ENCODE measurements at regions not wholly inside any gene's neighbourhood (a gene's known extent, or its start where the extent isn't known, plus 50 kb on each side); places are given as distances from the start of the nearest gene placed in this dataset.
"Not testable (repeated sequence)": the region's sequence is repeated elsewhere in the genome, so short reads cannot be mapped to it uniquely, and the experiment has no call there.

- DNase-seq: no peak
Observed at GRCh38 chr15:39414201-39414600, 166.7 kb upstream of the THBS1 start.

- no peak for DNase-seq
Observed at GRCh38 chr15:39415634-39416033, 165.2 kb upstream of the THBS1 start.

DNA sequence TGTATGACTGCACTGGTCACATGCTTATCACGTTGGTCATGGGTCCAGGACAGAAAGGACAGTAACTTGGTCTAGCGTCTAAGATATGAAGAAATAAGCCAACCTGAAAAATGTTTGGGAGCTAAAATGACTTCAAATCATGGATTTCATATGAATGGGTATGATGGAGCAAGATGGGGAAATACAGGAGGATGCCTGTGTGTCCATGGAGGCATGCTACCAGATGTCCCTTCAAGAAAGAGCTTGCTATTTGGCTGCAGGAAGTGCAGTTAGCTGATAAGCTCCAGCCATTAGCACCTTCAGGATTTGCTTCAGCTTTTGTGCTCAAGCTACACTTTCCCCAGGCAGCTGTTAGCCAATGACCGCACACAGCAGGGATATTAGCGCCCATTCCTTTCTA is 164.6 kb upstream of the THBS1 start:
- no peak for DNase-seq

DNA sequence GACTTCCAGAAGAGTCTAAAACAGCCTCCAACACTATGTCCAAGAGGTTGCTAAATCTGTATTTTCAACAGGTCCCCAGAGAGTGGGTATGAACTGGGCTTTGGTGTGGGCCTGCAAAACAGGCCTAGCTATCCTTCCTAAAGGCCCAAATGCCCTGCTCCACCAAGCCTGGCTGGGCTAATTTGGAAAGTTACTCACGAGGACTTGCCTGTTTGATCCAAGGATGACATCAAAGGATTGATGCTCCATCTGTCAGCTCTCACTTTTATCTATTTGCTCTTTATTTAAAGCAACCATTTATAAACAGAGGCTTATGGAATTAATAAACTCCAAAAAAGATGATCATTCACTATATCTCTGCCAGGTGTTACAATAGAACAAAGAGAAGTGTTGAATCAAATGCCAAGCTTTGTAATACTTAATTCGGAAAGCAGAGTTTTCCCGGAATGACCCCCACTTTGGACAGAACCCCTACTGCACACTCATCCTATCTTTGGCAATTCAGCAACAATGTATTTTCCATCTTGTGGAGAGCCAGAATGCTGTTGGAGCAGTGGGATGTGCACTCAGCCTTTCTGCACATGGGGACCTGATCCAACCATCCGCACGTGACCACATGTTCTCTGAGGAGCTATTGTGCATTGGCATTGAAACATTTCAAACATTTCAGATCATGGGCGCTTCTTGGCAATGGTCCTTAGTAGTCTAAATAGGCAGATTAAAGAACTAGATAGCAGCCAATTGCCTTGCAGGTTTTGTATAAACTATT is 163.3 kb upstream of the THBS1 start:
- no peak for DNase-seq

DNA sequence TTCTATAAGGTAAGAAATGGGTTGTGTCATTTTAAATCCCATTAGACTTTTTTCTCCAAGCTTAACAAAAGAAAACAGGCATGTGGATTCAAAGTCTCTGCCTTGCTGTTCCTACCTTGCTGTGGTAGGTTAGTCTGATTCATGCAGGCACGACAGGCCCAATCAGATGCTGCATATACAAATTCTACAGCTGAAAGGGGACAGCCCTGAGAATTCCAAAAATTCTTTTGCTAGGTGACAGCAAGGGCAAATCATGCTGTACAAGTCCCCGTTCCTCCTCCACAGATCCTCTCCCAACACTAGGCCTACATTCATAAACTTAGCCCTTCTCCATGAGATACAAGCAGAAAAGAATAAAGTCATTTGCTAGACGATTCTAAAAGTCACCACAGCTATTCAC is 161.2 kb upstream of the THBS1 start:
- no peak for DNase-seq

DNA sequence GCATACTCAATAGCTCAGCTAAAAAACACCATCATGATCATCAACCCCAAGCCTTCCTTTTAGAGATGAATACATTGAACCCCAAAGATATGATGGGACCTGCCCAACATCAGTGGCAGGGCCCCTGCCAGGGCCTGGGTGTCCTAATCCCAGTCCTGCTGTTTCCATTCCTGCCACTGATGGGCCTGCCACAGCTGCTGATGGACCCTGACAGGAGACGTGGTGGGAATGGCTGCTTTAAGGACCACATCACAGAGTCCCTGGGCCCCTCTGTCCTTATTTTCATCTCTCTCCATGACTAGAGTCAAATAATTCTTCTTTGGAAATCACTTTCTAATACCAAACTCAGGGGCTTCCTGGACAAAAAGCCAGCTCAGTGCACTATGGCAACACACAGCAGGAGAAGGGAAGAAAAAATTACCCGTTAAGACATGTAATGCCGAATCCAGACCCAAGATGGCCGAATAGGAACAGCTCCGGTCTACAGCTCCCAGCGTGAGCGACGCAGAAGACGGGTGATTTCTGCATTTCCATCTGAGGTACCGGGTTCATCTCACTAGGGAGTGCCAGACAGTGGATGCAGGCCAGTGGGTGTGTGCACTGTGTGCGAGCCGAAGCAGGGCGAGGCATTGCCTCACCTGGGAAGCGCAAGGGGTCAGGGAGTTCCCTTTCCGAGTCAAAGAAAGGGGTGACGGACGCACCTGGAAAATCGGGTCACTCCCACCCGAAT is 160.6 kb upstream of the THBS1 start:
- DNase-seq: peak; percentile 59

DNA sequence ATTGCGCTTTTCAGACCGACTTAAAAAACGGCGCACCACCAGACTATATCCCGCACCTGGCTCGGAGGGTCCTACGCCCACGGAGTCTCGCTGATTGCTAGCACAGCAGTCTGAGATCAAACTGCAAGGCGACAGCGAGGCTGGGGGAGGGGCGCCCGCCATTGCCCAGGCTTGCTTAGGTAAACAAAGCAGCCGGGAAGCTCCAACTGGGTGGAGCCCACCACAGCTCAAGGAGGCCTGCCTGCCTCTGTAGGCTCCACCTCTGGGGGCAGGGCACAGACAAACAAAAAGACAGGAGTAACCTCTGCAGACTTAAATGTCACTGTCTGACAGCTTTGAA is 160.1 kb upstream of the THBS1 start:
- not testable (repeated sequence) for DNase-seq

- DNase-seq: no peak
Observed at GRCh38 chr15:39426552-39427532, 154.0 kb upstream of the THBS1 start.

- no peak for DNase-seq
Observed at GRCh38 chr15:39427705-39428104, 153.2 kb upstream of the THBS1 start.

- DNase-seq: no peak
Observed at GRCh38 chr15:39429898-39430357, 151.0 kb upstream of the THBS1 start.

GRCh38 chr15:39430389-39430788 is 150.5 kb upstream of the THBS1 start:
- no peak for DNase-seq

DNA sequence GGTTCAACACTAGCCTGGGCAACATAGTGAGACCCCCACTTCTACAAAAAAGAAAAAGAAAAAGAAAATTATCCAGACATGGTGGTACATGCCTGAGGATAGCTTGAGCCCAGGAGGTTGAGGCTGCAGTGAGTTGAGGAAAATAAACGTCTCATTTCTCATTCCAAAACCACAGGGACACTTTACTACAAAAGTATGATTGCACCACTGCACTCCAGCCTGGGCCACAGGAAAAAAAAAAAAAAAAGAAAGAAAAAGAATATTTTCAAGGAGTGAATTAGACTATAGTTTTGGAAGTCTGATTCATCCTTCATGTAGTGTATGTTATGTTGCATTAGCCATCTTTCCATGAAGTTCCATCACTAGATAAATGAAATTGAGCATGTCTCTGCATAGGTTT is 149.5 kb upstream of the THBS1 start:
- no peak for DNase-seq

- DNase-seq: no peak
Observed at GRCh38 chr15:39432026-39432425, 148.9 kb upstream of the THBS1 start.

DNA sequence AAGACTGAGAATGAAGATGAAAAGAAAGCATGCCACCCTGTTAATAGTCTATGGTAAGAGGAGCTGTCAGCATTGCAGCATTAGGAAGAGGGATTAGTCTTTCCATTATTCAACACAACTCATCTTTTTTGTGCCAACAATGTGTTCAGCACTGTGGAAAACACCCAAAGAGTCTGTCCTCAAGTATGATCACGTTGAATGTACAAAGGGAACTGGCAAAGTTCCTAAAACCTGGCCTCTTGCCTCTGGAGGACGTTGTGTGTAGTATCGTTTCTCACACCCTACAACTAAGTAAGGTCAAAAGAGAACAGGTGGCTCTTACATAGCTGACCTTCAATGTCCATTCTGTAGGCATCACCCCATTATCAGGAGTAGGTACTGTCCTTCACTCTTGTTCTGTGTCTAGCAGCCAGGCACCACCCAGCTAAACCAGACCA is 147.9 kb upstream of the THBS1 start:
- DNase-seq: no peak

DNA sequence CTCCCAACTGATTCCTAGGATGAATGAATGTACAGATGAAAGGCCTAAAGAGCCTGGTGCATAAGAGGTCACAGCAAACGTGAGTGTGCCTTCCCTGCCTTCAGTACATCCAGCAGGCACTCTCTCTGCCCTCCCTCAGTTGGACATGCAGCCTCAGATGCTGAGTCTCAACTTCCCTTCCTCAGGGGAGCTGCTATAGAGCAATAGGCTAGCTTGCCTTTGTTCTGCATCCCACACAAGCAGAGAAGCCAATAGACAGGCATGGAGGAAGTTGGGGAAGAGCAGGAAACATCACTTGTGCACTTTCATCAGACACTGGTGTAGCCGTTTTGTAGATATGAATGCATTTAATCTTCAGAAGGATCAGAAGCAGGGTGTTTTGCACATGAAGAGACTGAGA is 147.5 kb upstream of the THBS1 start:
- no peak for DNase-seq

DNA sequence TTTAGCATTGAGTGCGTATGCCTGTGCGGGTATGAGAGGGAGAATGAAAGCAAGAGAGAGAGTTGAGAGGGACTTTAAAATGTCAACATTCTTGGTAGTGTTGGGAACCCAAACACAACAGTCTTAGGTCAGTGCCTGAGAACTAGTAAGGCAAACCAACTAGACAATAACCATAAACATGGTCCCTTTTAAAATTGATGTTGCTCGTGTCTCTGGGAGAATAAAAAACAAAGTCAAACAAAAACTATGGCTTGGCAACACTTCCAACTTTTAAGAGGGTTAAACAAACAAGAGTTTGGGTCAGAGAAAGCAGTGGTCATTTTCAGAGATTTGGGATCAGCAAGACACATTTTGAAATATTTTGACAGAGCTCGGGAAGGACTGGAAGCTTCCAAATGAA is 146.7 kb upstream of the THBS1 start:
- DNase-seq: no peak

- no peak for DNase-seq
Observed at GRCh38 chr15:39434751-39435238, 146.1 kb upstream of the THBS1 start.

DNA sequence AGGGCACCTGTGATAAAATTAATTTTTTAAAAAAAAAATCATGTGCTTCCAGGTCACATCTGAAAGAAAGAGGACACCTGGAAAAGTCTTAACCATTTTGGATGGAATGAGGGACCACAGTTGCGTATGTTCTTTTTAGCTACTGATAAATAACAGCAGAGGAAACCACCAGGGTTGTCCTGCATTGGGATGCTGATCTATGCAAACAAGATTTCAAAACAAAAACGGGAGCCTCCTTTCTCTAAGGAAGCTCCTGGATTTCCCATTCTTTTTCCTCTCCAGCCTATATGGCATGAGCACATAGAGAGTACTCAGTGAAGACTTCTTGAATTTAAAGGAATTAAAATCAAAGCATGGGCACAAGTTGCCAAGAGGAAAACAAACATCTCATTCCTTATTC is 145.6 kb upstream of the THBS1 start:
- no peak for DNase-seq

- no peak for DNase-seq
Observed at GRCh38 chr15:39438260-39438659, 142.6 kb upstream of the THBS1 start.

DNA sequence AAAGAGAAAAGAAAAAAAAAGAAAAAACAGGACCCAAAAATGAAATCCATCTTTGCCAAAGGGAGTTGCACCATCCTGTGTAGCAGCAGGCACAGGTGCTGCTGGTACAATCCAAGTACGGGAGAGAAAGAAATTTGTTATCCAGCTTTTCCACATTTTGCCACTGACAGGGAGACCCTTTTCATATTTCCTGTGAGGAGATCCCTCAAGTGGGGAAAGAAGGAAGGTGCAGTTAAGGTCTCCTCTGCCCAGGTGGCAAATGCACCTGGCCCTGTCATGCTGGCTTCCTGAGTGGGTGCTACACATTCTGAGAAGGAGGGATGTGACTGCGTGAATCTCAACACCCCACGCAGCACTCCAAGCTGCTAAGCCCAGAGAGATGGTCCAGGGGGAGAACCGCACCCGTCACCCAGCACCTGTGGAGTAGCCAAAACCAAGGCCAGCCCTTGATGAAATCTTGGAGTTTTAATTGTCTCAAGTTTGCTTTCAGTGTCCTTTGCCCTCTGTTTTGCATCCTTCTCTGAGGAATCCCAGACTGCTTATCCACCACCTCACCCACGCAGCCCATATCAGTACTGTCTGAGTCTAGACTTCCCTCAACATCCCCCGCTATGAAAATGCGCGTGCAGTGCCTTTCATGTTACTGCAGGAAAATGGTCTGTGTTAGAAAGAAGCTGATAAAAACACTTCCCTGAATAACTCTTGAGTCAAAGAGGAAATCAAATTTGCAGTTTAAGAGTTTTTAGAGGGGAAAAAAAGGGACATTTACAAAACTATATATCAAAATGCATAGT is 141.9 kb upstream of the THBS1 start:
- peak; percentile 9 for DNase-seq

DNA sequence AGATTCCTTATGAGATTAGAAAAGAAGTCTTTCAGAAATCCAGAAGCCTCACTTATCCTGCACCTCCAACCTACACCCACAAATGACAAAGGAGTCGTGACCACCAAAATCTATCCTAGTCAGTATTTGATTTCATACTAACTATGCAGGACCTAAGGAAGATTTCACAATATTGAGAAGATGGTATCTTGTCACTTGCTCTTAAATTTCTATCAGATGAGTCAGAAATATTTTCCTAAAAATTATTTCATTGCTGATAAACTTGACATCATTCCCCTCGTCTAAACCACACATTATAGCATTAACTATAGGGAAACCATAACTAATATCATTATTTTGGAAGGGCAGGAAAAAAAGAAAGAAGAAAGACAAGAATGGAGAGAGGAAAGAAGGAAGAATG is 138.0 kb upstream of the THBS1 start:
- no peak for DNase-seq

GRCh38 chr15:39443659-39444219 is 137.1 kb upstream of the THBS1 start:
- no peak for DNase-seq

All from NCI-H526 treated with DMSO at 0.1 percent for 48 hours (cell line).